ENCODE measurements at regions not wholly inside any gene's neighbourhood (a gene's known extent, or its start where the extent isn't known, plus 50 kb on each side); places are given as distances from the start of the nearest gene placed in this dataset.
"Not testable (repeated sequence)": the region's sequence is repeated elsewhere in the genome, so short reads cannot be mapped to it uniquely, and the experiment has no call there.

DNA sequence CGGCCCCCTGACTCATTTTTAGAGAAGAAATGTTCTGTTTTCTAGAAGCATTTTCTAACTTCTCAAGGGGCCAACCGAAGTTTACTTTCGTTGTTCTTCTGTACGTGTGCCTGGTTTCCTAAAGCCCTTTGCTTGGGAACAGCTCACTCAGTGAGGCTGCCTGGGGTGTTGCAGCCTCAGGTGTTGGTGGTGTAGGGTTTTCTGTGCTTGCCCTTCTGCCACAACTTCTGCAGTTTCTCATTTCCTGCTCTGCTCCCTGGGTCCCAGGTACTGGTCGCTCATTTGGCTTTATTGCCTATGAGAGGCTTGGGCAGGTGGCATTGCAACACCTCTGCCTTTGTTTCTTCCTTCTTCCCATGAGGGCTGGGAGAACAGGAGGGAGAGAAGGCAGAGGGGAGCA, 278.3 kb downstream of the SOX4 start:
- DNase-seq (ENCODE audit: low spot score in 2 of 2) = no peak
- no peaks in the 10 kb centered on the region for H3K27me3 ChIP-seq
- H3K27ac ChIP-seq = no peak overlapping the region
- H3K4me1 ChIP-seq = peaks cover 0 to 8% of the 10 kb centered on the region in 2 donors
- no peak overlapping the region for H3K4me3 ChIP-seq
- no peak for TF ChIP-seq POLR2AphosphoS5 (IDR thresholded peaks at IDR 0.05)
- TF ChIP-seq, protein P1, sequence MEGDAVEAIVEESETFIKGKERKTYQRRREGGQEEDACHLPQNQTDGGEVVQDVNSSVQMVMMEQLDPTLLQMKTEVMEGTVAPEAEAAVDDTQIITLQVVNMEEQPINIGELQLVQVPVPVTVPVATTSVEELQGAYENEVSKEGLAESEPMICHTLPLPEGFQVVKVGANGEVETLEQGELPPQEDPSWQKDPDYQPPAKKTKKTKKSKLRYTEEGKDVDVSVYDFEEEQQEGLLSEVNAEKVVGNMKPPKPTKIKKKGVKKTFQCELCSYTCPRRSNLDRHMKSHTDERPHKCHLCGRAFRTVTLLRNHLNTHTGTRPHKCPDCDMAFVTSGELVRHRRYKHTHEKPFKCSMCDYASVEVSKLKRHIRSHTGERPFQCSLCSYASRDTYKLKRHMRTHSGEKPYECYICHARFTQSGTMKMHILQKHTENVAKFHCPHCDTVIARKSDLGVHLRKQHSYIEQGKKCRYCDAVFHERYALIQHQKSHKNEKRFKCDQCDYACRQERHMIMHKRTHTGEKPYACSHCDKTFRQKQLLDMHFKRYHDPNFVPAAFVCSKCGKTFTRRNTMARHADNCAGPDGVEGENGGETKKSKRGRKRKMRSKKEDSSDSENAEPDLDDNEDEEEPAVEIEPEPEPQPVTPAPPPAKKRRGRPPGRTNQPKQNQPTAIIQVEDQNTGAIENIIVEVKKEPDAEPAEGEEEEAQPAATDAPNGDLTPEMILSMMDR (IDR thresholded peaks at IDR 0.05) = no peak
- TF ChIP-seq POLR2A (IDR thresholded peaks at IDR 0.05) = no peak
- intact Hi-C loops (cut with DNase I; ENCODE audit: low total_unique reads) = no loop called here
- H3K9me3 ChIP-seq = no peaks in the 10 kb centered on the region
- H3K36me3 ChIP-seq = no peaks in the 10 kb centered on the region

DNA sequence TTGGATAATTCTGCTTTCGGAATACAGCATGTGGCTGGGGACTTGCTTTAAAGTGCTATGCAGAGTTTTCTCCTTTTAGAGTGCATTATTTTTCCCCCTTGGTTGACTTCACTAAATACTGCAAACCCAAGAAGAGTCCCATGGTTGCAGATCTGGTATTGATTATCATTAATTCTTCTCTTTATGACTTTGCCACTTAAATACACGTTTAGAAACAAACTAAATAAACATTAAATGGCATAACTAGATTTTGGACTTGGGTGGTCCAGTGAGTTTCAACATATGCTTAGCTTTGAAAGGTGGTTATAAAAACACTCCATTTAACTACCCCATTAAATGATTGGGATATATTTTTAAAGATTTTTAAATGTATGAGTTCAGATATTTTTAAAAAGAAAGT, 279.2 kb downstream of the SOX4 start:
- Histone ChIP-seq H3K4me1 (peaks cover 0 to 8% of the 10 kb centered on the region in 2 donors), H3K9me3 (no peaks in the 10 kb centered on the region), H3K27me3 (no peaks in the 10 kb centered on the region), H3K4me3 (no peak overlapping the region), H3K36me3 (no peaks in the 10 kb centered on the region), H3K27ac (no peak overlapping the region)
- TF ChIP-seq, protein P1 (IDR thresholded peaks at IDR 0.05) = no peak
- TF ChIP-seq POLR2AphosphoS5 (IDR thresholded peaks at IDR 0.05) (no peak), POLR2A (IDR thresholded peaks at IDR 0.05) (no peak)
- DNase-seq (ENCODE audit: low spot score in 2 of 2) = no peak
- intact Hi-C loops (cut with DNase I; ENCODE audit: low total_unique reads) = no loop called here

DNA sequence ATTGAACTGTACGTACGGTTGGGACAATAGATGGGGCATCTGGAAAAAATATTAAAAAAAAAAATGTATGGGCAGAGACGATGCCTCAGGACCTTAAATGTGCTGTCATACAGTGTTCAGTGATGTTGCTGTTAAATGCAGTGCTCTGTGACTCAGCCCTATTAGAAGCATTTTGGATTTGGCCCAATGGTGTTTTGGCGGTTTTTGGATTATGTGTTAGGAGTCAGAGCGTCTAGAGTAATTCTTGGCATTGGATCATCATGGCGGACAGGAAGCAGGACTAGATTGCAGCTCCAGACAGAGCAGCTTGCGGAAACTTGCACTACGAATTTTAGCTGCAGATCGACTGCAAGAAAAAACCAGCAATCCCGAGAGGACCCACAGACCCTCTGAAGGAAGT, 280.0 kb downstream of the SOX4 start:
- Histone ChIP-seq H3K36me3 (no peaks in the 10 kb centered on the region), H3K27ac (no peak overlapping the region), H3K27me3 (no peaks in the 10 kb centered on the region), H3K4me1 (peaks cover 0 to 8% of the 10 kb centered on the region in 2 donors), H3K9me3 (no peaks in the 10 kb centered on the region), H3K4me3 (no peak overlapping the region)
- TF ChIP-seq, protein P1 (IDR thresholded peaks at IDR 0.05) = no peak
- TF ChIP-seq POLR2A (IDR thresholded peaks at IDR 0.05) (no peak), POLR2AphosphoS5 (IDR thresholded peaks at IDR 0.05) (no peak)
- no peak for DNase-seq (ENCODE audit: low spot score in 2 of 2)
- intact Hi-C loops (cut with DNase I; ENCODE audit: low total_unique reads) = no loop called here

DNA sequence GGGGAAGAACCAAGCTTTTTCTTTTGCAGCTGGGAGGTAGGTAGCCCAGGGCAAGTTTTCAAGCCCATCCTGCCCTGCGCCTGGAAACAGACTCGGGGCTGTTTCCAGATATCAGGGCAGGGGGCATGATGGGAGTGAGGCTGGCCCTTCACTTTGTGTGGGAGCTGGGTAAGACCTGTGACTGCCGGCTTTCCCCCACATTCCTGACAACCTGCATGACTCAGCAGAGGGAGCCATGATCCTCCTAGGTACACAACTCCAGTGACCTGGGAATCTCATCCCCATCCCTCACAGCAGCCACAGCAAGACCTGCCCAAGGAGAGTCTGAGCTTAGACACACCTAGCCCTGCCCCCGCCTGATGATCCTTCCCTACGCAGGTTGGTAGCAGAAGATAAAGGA, 280.8 kb downstream of the SOX4 start:
- Histone ChIP-seq H3K4me1 (peaks cover 0 to 8% of the 10 kb centered on the region in 2 donors), H3K27ac (no peak overlapping the region), H3K27me3 (no peaks in the 10 kb centered on the region), H3K9me3 (no peaks in the 10 kb centered on the region), H3K4me3 (no peak overlapping the region), H3K36me3 (no peaks in the 10 kb centered on the region)
- no peak for DNase-seq (ENCODE audit: low spot score in 2 of 2)
- TF ChIP-seq, protein P1 (IDR thresholded peaks at IDR 0.05) = no peak
- TF ChIP-seq POLR2AphosphoS5 (IDR thresholded peaks at IDR 0.05) (no peak), POLR2A (IDR thresholded peaks at IDR 0.05) (no peak)
- intact Hi-C loops (cut with DNase I; ENCODE audit: low total_unique reads) = no loop called here

DNA sequence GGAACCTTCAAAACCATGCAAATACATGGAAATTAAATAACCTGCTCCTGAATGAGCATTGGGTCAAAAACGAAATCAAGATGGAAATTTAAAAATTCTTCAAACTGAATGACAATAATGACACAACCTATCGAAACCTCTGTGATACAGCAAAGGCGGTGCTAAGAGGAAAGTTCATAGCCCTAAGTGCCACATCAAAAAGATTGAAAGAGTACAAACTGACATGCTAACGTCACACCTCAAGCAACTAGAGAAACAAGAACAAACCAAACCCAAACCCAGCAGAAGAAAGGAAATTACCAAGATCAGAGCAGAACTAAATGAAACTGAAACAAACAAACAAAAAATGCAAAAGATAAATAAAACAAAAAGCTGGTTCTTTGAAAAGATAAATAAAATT, 283.5 kb downstream of the SOX4 start:
- H3K27ac ChIP-seq; intact Hi-C loops (cut with DNase I; ENCODE audit: low total_unique reads); DNase-seq (ENCODE audit: low spot score in 2 of 2): not testable (repeated sequence)

DNA sequence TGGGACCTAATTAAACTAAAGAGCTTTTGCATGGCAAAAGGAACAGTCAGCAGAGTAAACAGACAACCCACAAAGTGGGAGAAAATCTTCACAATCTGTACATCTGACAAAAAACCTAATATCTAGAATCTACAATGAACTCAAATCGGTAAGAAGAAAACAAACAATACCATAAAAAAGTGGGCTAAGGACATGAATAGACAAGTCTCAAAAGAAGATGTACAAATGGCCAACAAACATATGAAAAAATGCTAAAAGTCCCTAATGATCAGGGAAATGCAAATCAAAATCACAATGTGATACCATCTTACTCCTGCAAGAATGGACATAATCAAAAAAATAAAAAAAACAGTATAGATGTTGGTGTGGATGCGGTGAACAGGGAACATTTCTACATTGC, 286.7 kb downstream of the SOX4 start:
- H3K27ac ChIP-seq; H3K4me3 ChIP-seq; H3K9me3 ChIP-seq; DNase-seq (ENCODE audit: low spot score in 2 of 2); H3K36me3 ChIP-seq; H3K4me1 ChIP-seq; intact Hi-C loops (cut with DNase I; ENCODE audit: low total_unique reads); H3K27me3 ChIP-seq: not testable (repeated sequence)

More for the DNA sequence above, 283.5 kb downstream of the SOX4 start:
- not testable (repeated sequence) for H3K4me1 ChIP-seq, H3K9me3 ChIP-seq, H3K27me3 ChIP-seq, H3K4me3 ChIP-seq, H3K36me3 ChIP-seq

All from breast epithelium (tissue), 4 donors.